Lower leg skin (tissue), 4 donors: ENCODE measurements at regions not wholly inside any gene's neighbourhood (a gene's known extent, or its start where the extent isn't known, plus 50 kb on each side); places are given as distances from the start of the nearest gene placed in this dataset.

Experiments used
- DNase-seq, 2 donors: peaks; one replicate each; pipeline ENCODE4 v3.0.0-alpha.2; 2019; ENCODE audit warnings: low spot score in 2 of 2
- H3K4me3 ChIP-seq: fragments of 200-600 bp; sonication (generic); 2 replicates; pipeline ENCODE4 v1.5.1; 2017; ENCODE audit warnings: mild to moderate bottlenecking, low read depth; ENCODE audit not compliant: poor library complexity, severe bottlenecking
- CTCF ChIP-seq, 3 donors: fragments of 450-650 bp; IDR thresholded peaks; one replicate each; pipeline ENCODE4 v1.5.1; 2016; ENCODE audit warnings: antibody characterized with exemption in 3 of 3, mild to moderate bottlenecking in 3 of 3, moderate library complexity in 2 of 3
- POLR2A ChIP-seq, 2 donors: fragments of 450-650 bp; IDR thresholded peaks; one replicate each; pipeline ENCODE4 v1.6.1; 2016 to 2017; ENCODE audit warnings: antibody characterized with exemption in 2 of 2, mild to moderate bottlenecking in 1 of 2, moderate library complexity in 1 of 2
- WGBS, 2 donors: methylation state at CpG; one replicate each; pipeline ENCODE4 v1.1.5; 2018; 5-methylcytosine and 5-hydroxymethylcytosine counted together
- intact Hi-C: fragments of 100-400 bp; cut with DNase I; formaldehyde crosslinking; loops from one replicate; pipeline ENCODE4 v1.15.0; 2023; ENCODE audit warnings: low total_unique reads

- 38 to 39% methylated on average over 3 of the region's 3 CpGs for WGBS, 2 donors
These were observed 190.9 kb downstream of the OTOR start for GRCh38 chr20:16939051-16939450.

GRCh38 chr20:16940701-16941100, 192.5 kb downstream of the OTOR start:
- TF ChIP-seq CTCF (IDR thresholded peaks at IDR 0.05): no peak
- no peak for TF ChIP-seq POLR2A (IDR thresholded peaks at IDR 0.05)
- DNase-seq: no peak
- intact Hi-C loops: no loop called here
- 57 to 68% methylated on average over 1 of the region's 1 CpG for WGBS, 2 donors
- no peak overlapping the region for H3K4me3 ChIP-seq

More at GRCh38 chr20:16939051-16939450, 190.9 kb downstream of the OTOR start:
- DNase-seq: no peak
- intact Hi-C loops: no loop called here
- H3K4me3 ChIP-seq: no peak overlapping the region
- no peak for TF ChIP-seq CTCF (IDR thresholded peaks at IDR 0.05)
- no peak for TF ChIP-seq POLR2A (IDR thresholded peaks at IDR 0.05)

- no peak for TF ChIP-seq CTCF (IDR thresholded peaks at IDR 0.05)
- TF ChIP-seq POLR2A (IDR thresholded peaks at IDR 0.05): no peak
- no peak for DNase-seq
- intact Hi-C loops: no loop called here
- no peak overlapping the region for H3K4me3 ChIP-seq
- 12 to 32% methylated on average over 1 of the region's 1 CpG for WGBS, 2 donors
These were observed 193.9 kb downstream of the OTOR start for GRCh38 chr20:16942051-16942450.

GRCh38 chr20:16942756-16943155, 194.6 kb downstream of the OTOR start:
- intact Hi-C loops: no loop called here
- 71 to 75% methylated on average over 2 of the region's 2 CpGs for WGBS, 2 donors

GRCh38 chr20:16944745-16945144, 196.6 kb downstream of the OTOR start:
- WGBS, 2 donors: 54 to 59% methylated on average over 2 of the region's 2 CpGs
- DNase-seq: no peak
- TF ChIP-seq POLR2A (IDR thresholded peaks at IDR 0.05) (no peak), CTCF (IDR thresholded peaks at IDR 0.05) (no peak)
- H3K4me3 ChIP-seq: no peak overlapping the region
- intact Hi-C loops: no loop called here

More at GRCh38 chr20:16942756-16943155, 194.6 kb downstream of the OTOR start:
- H3K4me3 ChIP-seq: no peak overlapping the region
- no peak for DNase-seq
- TF ChIP-seq POLR2A (IDR thresholded peaks at IDR 0.05) (no peak), CTCF (IDR thresholded peaks at IDR 0.05) (no peak)

- TF ChIP-seq POLR2A (IDR thresholded peaks at IDR 0.05) (no peak), CTCF (IDR thresholded peaks at IDR 0.05) (no peak)
- intact Hi-C loops: no loop called here
- H3K4me3 ChIP-seq: no peak overlapping the region
- no peak for DNase-seq
These were observed 197.5 kb downstream of the OTOR start for GRCh38 chr20:16945619-16946018.
